MCF 10A (cell line): ENCODE measurements at regions not wholly inside any gene's neighbourhood (a gene's known extent, or its start where the extent isn't known, plus 50 kb on each side); places are given as distances from the start of the nearest gene placed in this dataset.

Source experiments
- BruUV-seq: library from RNA; stranded (reverse); fragments of 400-500 nt; replicated peaks from 2 replicates; lab custom pipeline; 2021; lab: Mats Ljungman, UMichigan
- CTCF ChIA-PET: fragments of 300-600 bp; sonication (Branson Sonifier 250); formaldehyde crosslinking; extraction: SDS; loops from one replicate; lab custom pipeline; 2021; ENCODE audit warnings: antibody characterized with exemption, inconsistent platforms; lab: Yijun Ruan, JAX
- POLR2A ChIA-PET: fragments of 300-600, 350-650 bp; sonication (Branson Sonifier 250); formaldehyde crosslinking; extraction: SDS; loops from one replicate; lab custom pipeline; 2020; ENCODE audit warnings: antibody characterized with exemption, inconsistent platforms; lab: Yijun Ruan, JAX
- DNase-seq: peaks from one replicate; pipeline ENCODE4 v3.0.0-alpha.2; 2018; ENCODE audit not compliant: unreplicated experiment
- H3K27ac Mint-ChIP-seq: one replicate; pipeline ENCODE4 v1.8.0; 2022; ENCODE audit warnings: mild to moderate bottlenecking, low read depth, mixed read lengths; ENCODE audit not compliant: unreplicated experiment
- H3K27me3 Mint-ChIP-seq: one replicate; pipeline ENCODE4 v1.8.0; 2022; ENCODE audit warnings: mixed read lengths; ENCODE audit not compliant: insufficient read depth, unreplicated experiment
- H3K36me3 Mint-ChIP-seq: one replicate; pipeline ENCODE4 v1.8.0; 2022; ENCODE audit warnings: mild to moderate bottlenecking, moderate library complexity, mixed read lengths; ENCODE audit not compliant: insufficient read depth, unreplicated experiment
- H3K4me1 Mint-ChIP-seq: one replicate; pipeline ENCODE4 v1.8.0; 2022; ENCODE audit warnings: mixed read lengths; ENCODE audit not compliant: insufficient read depth, unreplicated experiment
- H3K4me3 Mint-ChIP-seq: one replicate; pipeline ENCODE4 v1.8.0; 2022; ENCODE audit warnings: mild to moderate bottlenecking, moderate library complexity, mixed read lengths; ENCODE audit not compliant: unreplicated experiment
- H3K9me3 Mint-ChIP-seq: one replicate; pipeline ENCODE4 v1.8.0; 2022; ENCODE audit warnings: mixed read lengths; ENCODE audit not compliant: unreplicated experiment
- CTCF ChIP-seq: fragments of 200-600 bp; IDR thresholded peaks from one replicate; pipeline ENCODE4 v1.8.0; 2022; ENCODE audit warnings: antibody characterized with exemption, mild to moderate bottlenecking; ENCODE audit not compliant: unreplicated experiment
- intact Hi-C: fragments of 100-400 bp; cut with micrococcal nuclease; formaldehyde crosslinking; loops from 2 replicates; pipeline ENCODE4 v1.14.1; 2022

- intact Hi-C loops, result no loop called here
- H3K4me1 Mint-ChIP-seq, result no peaks in the 10 kb centered on the region
- H3K4me3 Mint-ChIP-seq, result no peak overlapping the region
- ChIA-PET CTCF (no interaction called here), POLR2A (no interaction called here)
- DNase-seq, result no peak
- TF ChIP-seq CTCF, result no peak
- H3K9me3 Mint-ChIP-seq, result peaks cover 6% of the 10 kb centered on the region
- no peaks in the 10 kb centered on the region for H3K36me3 Mint-ChIP-seq
- no TSS peak for BruUV-seq
- no peaks in the 10 kb centered on the region for H3K27me3 Mint-ChIP-seq
- H3K27ac Mint-ChIP-seq, result no peak overlapping the region
Measured at GRCh38 chr6:77073410-77073760, 389.9 kb downstream of the HTR1B start.

GRCh38 chr6:77072694-77073409, 390.4 kb downstream of the HTR1B start:
- Mint-ChIP-seq H3K4me3 (no peak overlapping the region), H3K9me3 (peaks cover 6% of the 10 kb centered on the region), H3K4me1 (no peaks in the 10 kb centered on the region), H3K36me3 (no peaks in the 10 kb centered on the region), H3K27me3 (no peaks in the 10 kb centered on the region), H3K27ac (no peak overlapping the region)
- DNase-seq, result no peak
- intact Hi-C loops, result no loop called here
- ChIA-PET POLR2A (no interaction called here), CTCF (no interaction called here)
- TF ChIP-seq CTCF, result no peak
- BruUV-seq, result no TSS peak

- ChIA-PET POLR2A (no interaction called here), CTCF (no interaction called here)
- no peak for DNase-seq
- Mint-ChIP-seq H3K9me3 (peaks cover 9% of the 10 kb centered on the region), H3K36me3 (no peaks in the 10 kb centered on the region), H3K27ac (no peak overlapping the region), H3K4me1 (no peaks in the 10 kb centered on the region), H3K4me3 (no peak overlapping the region), H3K27me3 (no peaks in the 10 kb centered on the region)
- intact Hi-C loops, result no loop called here
- BruUV-seq, result no TSS peak
- no peak for TF ChIP-seq CTCF
Measured at GRCh38 chr6:77063494-77063893, 399.8 kb downstream of the HTR1B start.

GRCh38 chr6:77055711-77056110, 407.6 kb downstream of the HTR1B start:
- H3K27ac Mint-ChIP-seq, result no peak overlapping the region
- no peak overlapping the region for H3K4me3 Mint-ChIP-seq
- no peaks in the 10 kb centered on the region for H3K27me3 Mint-ChIP-seq
- TF ChIP-seq CTCF, result no peak
- no peak for DNase-seq
- ChIA-PET POLR2A (interaction anchor here (0.6 kb wide), 2 partner anchors 11 to 15 kb away, joined by 3 read pairs; no protein-coding TSS in a partner anchor), CTCF (no interaction called here)
- BruUV-seq, result no TSS peak
- H3K4me1 Mint-ChIP-seq, result no peaks in the 10 kb centered on the region
- intact Hi-C loops, result no loop called here
- H3K9me3 Mint-ChIP-seq, result peaks cover 16% of the 10 kb centered on the region
- no peaks in the 10 kb centered on the region for H3K36me3 Mint-ChIP-seq
